UCSD-AML1 (cell line): ENCODE measurements at regions not wholly inside any gene's neighbourhood (a gene's known extent, or its start where the extent isn't known, plus 50 kb on each side); places are given as distances from the start of the nearest gene placed in this dataset.

ENCODE experiments used
- DNase-seq: peaks from one replicate; lab custom pipeline; 2025; ENCODE audit not compliant: unreplicated experiment; lab: John Stamatoyannopoulos, UW

DNA sequence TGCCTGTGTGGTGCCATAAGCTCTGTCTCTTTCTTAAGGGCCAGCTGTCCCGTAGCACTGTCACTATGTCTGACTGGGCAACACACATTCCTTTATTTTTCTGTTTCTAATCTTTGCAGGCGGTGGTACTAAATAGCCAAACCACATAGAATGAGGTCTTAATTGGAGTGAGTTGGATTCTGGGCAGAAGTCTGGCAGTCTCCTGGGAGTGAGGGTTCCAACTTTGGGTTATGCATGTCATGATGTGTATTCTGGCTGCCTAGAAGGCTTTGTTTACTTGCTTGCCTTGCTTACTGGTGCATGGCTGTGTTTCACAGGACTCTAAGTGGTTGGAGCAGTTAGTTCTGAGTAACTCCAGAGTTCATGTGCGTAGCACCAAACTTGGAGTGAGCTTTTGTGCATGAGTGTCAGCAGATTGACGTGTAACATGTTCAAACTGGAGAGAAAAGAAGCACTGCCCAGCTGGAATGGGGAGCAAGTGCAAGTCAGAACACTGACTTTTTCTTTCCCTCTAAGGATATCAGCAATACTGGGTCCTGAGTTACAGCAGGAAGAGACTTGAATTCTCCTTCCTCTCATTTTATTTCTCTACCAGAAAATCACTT, 185.8 kb downstream of the PCSK1 start:
- no peak for DNase-seq

DNA sequence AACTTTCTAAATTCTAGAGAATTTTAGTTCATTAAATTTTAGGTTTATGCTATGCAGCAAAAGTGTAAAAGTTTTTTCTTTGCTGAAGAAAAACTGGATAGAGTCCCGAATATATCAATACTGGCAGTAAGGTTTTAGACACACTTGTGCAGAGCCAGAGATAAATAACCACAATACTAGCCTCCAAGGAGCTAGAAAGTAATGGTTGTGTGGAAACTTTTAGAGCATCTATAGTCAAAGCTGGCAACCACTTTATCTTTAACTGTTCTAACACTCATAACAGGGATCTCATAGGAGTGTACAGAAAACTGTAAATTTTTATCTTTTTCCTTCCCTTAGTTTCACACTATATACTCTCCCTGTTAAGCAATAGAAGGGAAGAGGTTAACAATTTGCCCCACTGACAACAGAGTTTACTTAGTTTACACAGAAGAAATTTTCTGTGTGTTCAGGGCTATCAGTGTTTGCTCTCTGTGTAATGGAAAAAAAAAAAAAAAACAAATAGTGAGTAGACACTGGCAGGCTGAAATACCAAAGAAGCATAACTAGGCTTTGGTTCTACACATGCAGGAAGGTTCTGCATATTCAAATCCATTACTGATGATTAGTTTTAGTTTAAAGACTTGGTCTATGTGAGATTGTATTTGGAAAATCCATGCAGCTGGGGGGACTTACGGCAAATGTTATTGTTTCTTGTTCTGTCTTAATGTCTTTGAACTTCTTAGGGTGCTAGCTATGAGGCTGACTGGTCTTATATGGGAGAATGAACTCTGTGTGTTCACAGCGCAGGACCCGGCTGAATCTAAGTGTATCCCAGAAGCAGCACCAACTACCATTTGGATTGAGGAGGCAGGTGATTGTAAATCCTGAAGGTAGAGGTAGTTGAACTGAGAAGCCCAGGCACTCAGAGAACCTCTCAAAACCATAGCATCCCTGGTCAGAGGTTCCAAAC, 187.6 kb downstream of the PCSK1 start:
- no peak for DNase-seq

DNA sequence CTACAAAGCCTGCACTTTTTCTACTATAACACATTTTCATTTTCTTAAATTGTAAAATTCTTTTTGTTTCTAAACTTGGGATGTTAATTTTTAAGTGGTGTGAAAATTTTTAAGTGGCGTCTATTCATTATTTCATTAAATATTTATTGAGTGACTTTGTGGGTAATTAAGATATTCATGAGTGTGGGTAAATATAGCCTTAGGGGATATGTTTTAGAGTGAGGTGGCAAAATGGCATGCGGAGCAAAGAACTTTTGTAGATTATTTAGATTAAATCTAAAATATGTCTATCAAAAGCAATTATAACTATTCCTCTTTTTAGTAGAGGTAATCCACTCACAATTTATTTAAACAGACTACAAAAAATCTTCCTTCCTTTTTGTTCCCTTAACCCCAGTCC, 188.4 kb downstream of the PCSK1 start:
- DNase-seq = no peak

DNA sequence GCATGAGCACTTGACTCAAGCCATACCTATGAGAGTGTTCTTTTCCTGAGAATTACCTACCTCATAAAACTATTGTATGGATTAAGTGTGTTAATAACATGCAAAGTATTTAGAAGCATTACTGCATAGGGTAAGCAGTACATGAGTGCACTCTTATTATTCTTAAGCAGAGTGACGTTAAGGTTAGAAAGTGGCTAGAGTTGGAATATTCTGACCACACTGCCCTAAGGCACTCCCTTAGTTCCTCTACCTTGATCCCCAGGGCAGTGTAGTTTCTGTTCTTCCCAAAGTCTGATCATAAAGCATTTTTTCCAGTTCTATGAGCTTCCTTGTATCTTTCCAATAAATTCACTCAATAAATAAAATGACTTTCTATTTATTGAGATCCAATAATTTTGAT, 189.2 kb downstream of the PCSK1 start:
- no peak for DNase-seq

DNA sequence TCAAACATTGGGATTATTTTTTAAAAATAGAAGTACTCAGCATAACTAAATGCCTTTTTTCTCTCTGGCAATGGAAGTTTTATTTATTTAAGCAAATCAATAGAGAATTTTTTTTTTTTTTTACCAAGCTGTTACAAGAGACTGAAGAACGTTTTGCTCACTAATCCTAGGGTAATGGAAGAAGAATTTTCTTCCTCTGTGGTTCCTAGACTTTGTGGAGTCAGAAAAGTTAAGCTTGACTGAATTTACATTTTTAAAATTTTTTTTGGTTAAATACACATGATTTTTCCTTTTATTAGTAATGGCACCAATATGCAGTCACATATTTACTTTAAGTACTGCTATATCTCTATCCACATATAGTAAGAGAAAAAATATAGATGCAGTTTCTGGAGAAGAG, 189.8 kb downstream of the PCSK1 start:
- no peak for DNase-seq

DNA sequence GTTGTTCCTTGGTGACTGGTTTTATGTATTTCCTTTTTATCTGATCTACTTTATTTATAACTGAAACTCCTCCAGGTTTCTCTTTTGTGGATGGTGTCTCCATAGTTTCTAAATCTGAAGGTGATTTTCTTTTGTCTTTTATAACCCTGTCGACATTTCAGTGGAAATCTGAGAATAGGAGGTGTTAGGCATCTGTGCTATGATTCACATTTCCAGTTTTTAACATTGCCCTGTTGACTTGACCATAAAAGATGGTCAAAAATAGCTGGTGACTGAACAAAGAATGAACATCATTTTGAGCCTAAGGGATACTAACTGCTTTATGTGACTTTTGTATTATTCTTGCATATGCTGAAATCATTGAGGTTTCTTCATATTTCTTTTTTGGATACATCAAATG, 190.5 kb downstream of the PCSK1 start:
- DNase-seq = no peak

DNA sequence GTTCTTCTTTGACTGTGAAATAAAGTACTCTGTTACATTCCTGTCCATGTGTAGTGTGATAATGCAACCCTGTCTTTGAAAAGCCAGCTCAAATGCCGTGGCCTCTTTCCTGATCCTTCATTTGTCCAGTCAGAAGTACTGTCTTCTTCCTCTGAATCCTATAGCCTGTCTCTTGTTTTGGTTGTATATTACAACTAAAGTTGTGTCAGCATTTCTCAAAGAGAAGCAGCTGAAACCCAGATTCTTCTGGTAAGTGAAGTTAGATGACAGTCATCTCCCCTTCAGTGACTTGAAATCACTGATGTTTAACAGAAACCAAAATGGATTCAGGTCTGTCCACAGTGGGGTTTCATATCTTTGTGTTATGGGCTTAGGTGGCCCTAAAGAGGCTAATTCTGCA, 196.2 kb downstream of the PCSK1 start:
- DNase-seq = no peak

DNA sequence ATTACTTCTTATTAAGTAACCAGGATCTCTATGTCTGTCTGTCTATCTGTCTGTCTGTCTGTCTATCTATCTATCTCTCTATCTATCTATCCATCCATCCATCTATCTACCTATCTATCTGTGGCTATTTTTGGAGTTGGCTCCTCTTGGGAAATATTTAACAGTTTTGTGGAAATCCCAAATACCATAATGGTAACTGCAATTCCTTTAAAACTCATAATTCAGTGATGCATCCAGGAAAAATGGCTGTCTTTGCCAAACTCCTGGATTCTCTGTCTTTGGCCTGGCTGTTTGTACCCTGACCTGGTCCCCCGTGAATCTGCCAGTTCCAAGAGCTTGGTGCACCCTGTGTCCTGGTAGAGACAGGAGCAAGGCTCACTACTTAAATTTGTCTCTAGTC, 197.0 kb downstream of the PCSK1 start:
- DNase-seq = no peak

DNA sequence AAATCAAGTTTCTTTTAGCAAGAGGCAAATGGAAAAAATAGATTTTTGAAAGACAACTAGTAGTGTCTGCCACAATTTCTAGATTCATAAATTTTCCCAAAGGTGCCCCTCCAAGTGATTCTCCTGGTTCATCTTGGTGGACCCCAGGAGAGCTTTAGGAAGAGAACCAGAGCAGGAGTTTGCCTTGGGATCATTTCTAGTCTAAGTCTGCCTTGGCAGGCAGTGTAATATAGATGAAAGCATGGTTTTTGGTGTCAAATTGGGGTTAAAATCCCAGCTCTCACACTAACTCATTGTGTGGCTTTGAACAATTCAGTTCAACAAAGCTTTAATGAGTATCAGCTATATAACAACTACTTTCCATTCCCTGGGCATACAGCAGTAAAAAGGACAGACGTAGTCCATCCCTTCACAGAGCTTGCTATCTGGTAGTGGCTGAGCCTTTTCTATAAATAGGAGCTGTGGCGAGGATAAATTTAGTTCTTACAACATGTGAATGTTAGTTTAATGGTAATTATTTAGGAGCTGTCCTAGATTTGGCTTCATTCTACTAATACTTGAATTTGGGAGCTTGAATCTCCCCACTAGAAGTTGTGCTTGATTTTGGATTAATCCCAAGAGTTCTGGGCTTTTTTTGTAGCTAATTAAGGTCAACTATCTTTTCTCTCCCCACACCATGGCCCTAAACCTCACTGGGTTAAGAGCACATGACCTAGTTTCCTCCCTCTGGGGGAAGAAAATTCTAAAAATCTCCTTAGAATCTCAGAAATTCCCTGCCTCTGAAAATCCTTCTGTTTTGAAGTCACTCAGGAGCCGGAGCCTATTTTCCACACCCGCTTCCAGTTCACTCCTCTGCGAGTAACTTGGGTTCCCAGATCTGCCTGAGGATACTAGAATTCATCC, 197.8 kb downstream of the PCSK1 start:
- no peak for DNase-seq

DNA sequence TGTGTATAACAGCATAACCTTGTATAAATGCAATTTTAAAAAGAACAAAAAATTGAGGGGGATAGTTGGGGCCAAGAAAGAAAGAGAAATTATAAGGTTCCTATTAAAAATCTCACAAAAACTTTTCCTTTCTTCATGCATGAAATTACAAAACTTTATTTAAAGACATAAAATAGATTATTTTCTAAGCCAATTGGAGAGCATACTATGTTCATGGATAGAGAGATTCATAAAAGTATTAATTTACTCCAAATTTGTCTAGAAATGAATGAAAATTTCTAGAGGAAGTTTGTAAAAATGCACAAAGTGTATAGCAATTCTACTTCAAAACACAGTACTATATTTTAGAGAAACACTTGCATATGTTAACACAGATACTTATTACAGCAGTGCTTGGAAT, 200.4 kb downstream of the PCSK1 start:
- no peak for DNase-seq

DNA sequence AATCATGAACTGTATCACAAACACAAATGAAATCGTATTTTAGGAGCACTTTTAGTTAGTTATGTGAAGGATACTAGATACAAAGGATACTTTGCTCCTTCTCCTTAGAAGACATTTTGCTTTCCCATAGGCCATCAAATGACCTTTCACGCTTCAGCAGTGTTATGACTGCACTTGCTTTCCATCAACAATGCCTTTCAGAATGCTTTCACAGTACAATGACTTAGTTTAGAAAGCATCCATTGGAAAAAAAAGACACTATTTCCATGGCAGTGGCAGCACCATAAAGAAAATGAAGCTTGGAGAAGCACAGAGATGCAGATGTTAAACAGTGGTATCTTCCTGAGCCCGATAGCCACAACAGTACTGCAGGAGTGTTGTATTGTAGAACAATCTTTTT, 203.9 kb downstream of the PCSK1 start:
- DNase-seq = no peak

DNA sequence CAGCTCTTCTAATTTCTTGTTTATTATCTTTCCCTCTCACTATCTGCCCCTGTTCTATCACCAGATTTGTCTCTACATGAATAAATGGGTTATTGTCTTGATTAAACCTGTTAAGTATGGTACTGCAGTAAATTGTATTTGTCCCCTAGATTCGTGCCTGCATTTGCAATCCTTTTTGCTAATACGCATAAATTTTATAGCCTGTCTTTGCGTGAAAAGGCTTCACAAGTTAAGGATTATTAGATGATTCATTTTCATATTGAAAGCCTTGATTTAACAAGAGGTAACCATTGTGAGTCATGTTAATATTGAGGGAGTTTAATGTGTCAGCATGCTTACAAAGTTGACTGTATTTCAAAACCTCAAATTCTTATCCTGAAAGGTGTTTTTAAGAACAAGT, 204.6 kb downstream of the PCSK1 start:
- no peak for DNase-seq

DNA sequence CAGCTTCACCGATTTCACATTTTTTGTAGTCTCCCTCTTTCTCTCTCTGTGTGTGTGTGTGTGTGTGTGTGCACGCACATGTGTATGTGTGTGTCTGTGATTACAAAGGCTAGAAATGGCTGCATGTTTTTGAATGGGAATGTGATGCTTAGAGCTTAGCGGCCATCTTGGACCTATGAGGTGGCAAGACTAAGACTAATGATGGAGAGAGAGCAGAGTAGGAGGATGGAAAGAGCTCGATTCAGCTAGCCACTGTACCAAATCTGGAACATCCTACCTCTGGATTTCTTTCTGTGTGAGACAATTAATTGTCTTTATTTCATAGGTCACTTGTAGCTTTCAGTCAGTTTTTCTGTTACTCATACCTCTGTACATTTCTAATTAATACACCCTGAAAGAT, 205.1 kb downstream of the PCSK1 start:
- no peak for DNase-seq

DNA sequence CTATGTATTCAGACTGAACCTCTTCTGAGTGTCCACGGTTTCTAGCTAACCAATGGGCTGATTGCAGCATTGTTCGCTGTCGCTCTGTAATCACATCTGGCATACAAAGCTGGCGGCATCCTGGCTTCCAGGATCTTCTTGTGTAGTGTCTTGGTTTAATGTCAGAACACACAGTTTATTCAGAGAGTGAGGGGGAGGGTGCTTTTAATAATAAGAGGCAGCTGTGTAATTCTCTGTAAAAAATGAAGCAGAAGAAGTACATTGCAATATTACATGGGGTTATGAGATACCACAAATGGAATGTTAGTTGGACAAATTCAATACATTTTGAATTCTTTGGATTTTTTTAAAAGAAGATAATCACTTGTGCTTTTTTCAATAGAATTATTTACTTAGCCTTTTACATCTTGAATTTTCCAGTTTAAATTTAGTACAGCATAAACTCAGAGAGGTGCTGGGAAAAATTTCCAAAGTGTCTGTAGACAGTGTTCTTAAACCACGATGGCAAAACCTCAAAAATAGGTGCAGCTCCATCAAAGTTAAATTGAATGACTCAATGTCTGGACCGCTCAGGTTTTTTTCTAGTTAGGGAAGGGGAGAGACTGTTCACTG, 206.0 kb downstream of the PCSK1 start:
- no peak for DNase-seq

DNA sequence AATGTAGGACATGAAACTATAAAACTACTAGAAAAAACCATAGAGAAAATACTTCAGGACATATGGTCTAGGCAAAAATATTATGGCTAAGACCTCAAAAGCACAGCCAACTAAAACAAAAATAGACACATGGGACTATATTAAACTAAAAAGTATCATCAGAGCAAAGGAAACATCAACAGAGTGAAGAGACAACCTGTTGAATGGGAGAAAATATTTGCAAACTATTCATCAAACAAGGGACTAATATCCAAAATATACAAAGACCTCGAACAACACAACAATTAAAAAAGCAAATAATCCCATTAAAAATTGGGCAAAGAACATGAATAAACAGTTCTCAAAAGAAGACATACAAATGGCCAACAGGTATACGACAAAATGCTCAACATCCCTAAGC, 210.9 kb downstream of the PCSK1 start:
- DNase-seq = no peak

DNA sequence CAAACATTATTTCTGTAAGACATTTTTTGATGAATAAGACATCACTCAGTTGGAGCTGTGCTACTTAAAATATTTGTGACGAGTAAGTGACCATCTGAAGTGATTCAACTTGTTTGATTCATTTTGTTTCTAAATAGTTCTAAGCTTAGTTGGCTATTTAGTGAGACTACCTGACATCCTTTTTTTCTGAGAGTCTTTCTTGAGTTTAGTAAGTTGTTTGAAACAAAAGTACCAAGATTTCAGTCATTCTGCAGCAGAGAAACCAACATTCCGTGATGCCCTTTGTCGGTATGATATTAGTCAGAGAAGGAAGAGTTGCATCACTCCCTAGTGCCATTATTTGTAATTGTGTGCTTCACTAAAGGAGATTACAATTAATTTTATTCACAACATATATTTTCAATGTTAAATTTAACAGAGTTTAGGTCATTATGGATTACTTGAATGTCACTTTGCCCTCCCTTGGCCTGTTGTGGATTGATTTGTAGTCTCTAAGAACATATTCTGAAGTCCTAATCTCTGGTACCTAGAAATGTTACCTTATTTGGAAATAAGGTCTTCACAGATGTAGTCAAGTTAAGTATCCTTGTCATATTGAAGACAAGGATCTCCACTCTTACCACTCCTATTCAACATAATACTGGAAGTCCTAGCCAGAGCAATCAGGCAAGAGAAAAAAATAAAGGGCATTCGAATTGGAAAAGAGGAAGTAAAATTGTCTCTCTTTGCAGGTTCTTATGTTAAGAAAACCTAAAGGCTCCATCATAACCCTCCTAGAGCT, 212.2 kb downstream of the PCSK1 start:
- DNase-seq = no peak

DNA sequence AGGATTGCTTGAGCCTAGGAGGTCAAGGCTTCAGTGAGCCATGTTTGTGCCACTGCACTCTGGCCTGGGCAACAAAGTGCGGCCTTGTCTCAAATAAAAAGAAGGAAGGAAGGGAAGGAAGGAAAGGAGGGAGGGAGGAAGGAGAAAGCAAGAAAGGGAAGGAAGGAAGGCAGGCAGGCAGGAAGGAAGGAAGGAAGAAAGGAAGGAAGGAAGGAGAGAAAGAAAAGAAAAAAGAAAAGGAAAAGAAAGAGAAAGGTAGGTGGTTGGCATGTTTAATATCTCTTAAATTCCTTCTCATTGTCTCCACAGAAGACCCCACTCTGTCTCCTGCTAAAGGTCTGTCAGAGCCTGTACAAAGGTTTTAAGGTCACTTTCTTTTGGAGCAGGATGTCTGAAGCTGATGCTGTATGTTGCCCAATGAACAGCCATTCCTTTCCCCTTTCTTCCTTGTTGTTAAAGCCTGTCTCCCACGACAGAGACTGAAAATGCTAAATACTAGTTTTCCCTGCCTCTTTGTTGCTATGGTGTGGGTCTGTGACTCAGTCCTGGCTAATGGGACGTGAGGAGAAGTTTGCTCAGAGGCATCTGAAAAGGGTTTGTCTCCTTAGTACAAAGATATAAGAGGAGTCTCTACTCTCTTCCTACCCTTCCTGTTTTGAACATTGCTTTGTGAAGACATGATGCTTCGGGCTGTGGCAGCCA, 213.3 kb downstream of the PCSK1 start:
- no peak for DNase-seq

DNA sequence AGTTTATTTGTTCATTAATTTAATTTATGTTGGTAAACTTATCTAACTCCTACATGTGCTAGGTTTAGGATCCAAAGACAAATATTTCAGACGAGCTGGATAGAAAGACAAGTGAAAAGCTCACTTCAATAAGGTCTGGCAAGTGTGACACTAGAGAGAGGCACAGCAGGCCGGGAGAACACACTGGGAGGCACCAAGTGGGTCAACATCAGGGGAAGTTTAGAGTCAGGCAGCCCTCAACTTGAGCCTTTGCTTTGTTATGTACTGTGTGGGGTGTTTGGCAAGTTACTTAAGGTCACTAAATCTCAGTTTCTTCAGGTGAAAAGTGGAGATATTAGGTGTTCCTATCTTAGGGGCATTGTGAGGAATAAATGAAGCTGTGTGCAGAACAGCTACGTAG, 214.4 kb downstream of the PCSK1 start:
- no peak for DNase-seq

DNA sequence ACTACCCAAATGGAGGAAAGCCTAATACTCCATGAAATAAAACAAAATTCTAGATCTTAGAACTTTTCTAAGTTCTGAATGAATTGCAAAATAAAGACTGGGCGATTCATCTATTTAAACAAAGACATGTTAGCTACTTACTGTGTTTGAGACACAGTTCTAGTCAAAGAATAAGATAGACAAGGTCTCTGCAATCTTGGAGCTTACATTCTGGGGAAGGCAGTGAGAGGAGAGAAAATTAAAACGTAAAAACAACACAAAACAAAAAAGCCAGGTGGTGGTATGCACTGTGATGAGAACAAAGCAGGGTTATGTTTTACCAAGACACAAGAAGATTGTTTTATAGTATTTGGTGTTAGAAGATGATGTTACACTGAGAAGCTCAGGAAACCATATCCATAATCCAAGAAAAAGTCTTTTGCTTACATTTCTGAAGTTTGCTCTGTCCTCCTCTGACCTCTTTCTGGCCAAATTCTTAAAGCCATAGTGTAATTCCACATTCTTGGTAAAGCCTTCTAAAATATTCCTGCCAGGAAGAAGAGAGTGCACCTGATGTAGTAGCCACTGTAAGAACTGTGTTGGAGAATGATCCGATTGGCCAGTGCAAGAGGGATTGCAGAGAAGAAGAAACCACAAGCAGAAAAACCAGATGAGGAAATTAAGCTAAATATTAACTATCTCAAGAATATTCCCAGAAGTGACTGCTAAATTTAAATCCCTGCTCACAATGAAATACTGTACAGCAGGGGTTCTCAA, 218.4 kb downstream of the PCSK1 start:
- DNase-seq = no peak
